ENCODE measurements at regions not wholly inside any gene's neighbourhood (a gene's known extent, or its start where the extent isn't known, plus 50 kb on each side); places are given as distances from the start of the nearest gene placed in this dataset.

- in situ Hi-C loops (cut with HindIII; ENCODE audit: low sequenced_read_pairs): no loop called here
- no peak for TF ChIP-seq CTCF (IDR thresholded peaks at IDR 0.05; ENCODE audit: low read depth, low read length)
- no peak for DNase-seq (ENCODE audit: low read depth, low spot score)
- H3K4me3 ChIP-seq (ENCODE audit: low read depth, low read length): no peak overlapping the region
Observed at GRCh38 chr1:187157552-187157951, 328.8 kb downstream of the PLA2G4A start.

GRCh38 chr1:187167555-187167954 lies 338.8 kb downstream of the PLA2G4A start:
- in situ Hi-C loops (cut with HindIII; ENCODE audit: low sequenced_read_pairs): no loop called here
- no peak overlapping the region for H3K4me3 ChIP-seq (ENCODE audit: low read depth, low read length)
- DNase-seq (ENCODE audit: low read depth, low spot score): no peak
- TF ChIP-seq CTCF (IDR thresholded peaks at IDR 0.05; ENCODE audit: low read depth, low read length): no peak

- in situ Hi-C loops (cut with HindIII; ENCODE audit: low sequenced_read_pairs): no loop called here
- no peak for DNase-seq (ENCODE audit: low read depth, low spot score)
- TF ChIP-seq CTCF (IDR thresholded peaks at IDR 0.05; ENCODE audit: low read depth, low read length): no peak
- H3K4me3 ChIP-seq (ENCODE audit: low read depth, low read length): no peak overlapping the region
Observed at GRCh38 chr1:187168297-187168696, 339.5 kb downstream of the PLA2G4A start.

- DNase-seq (ENCODE audit: low read depth, low spot score): no peak
- H3K4me3 ChIP-seq (ENCODE audit: low read depth, low read length): no peak overlapping the region
- in situ Hi-C loops (cut with HindIII; ENCODE audit: low sequenced_read_pairs): no loop called here
- no peak for TF ChIP-seq CTCF (IDR thresholded peaks at IDR 0.05; ENCODE audit: low read depth, low read length)
Observed at GRCh38 chr1:187185389-187185788, 356.6 kb downstream of the PLA2G4A start.

- H3K4me3 ChIP-seq (ENCODE audit: low read depth, low read length): no peak overlapping the region
- no peak for DNase-seq (ENCODE audit: low read depth, low spot score)
- in situ Hi-C loops (cut with HindIII; ENCODE audit: low sequenced_read_pairs): no loop called here
- TF ChIP-seq CTCF (IDR thresholded peaks at IDR 0.05; ENCODE audit: low read depth, low read length): no peak
Observed at GRCh38 chr1:187197685-187198084, 368.9 kb downstream of the PLA2G4A start.

GRCh38 chr1:187203257-187203656 lies 374.5 kb downstream of the PLA2G4A start:
- peak; percentile 53 for DNase-seq (ENCODE audit: low read depth, low spot score)
- in situ Hi-C loops (cut with HindIII; ENCODE audit: low sequenced_read_pairs): no loop called here
- no peak for TF ChIP-seq CTCF (IDR thresholded peaks at IDR 0.05; ENCODE audit: low read depth, low read length)
- H3K4me3 ChIP-seq (ENCODE audit: low read depth, low read length): no peak overlapping the region

- no peak overlapping the region for H3K4me3 ChIP-seq (ENCODE audit: low read depth, low read length)
- no peak for DNase-seq (ENCODE audit: low read depth, low spot score)
- in situ Hi-C loops (cut with HindIII; ENCODE audit: low sequenced_read_pairs): no loop called here
- no peak for TF ChIP-seq CTCF (IDR thresholded peaks at IDR 0.05; ENCODE audit: low read depth, low read length)
Observed at GRCh38 chr1:187212377-187212776, 383.6 kb downstream of the PLA2G4A start.

All from astrocyte of the spinal cord (primary cell).